Neuronal stem cell (in vitro differentiated cells): ENCODE measurements at regions not wholly inside any gene's neighbourhood (a gene's known extent, or its start where the extent isn't known, plus 50 kb on each side); places are given as distances from the start of the nearest gene placed in this dataset.

ENCODE experiments used
- DNase-seq: peaks from one replicate; pipeline ENCODE4 v3.0.0-alpha.2; 2013; ENCODE audit warnings: low spot score
- H2AFZ ChIP-seq: one replicate; pipeline ENCODE4 v1.6.1; 2013; ENCODE audit warnings: mild to moderate bottlenecking, low read length, inconsistent platforms
- H2AK5ac ChIP-seq: 2 replicates; pipeline ENCODE4 v1.6.1; 2013; ENCODE audit warnings: low read depth, mild to moderate bottlenecking, inconsistent platforms, low read length, moderate library complexity, mixed read lengths
- H2BK120ac ChIP-seq: 2 replicates; pipeline ENCODE4 v1.6.1; 2013; ENCODE audit warnings: low read depth, mild to moderate bottlenecking, inconsistent platforms, low read length, moderate library complexity, mixed read lengths
- H2BK12ac ChIP-seq: one replicate; pipeline ENCODE4 v1.6.1; 2013; ENCODE audit warnings: low read length, inconsistent platforms
- H2BK15ac ChIP-seq: 2 replicates; pipeline ENCODE4 v1.6.1; 2013; ENCODE audit warnings: mild to moderate bottlenecking, low read length, inconsistent platforms, mixed read lengths
- H2BK5ac ChIP-seq: one replicate; pipeline ENCODE4 v1.6.1; 2013; ENCODE audit warnings: inconsistent platforms, mild to moderate bottlenecking, low read length, moderate library complexity
- H3K14ac ChIP-seq: one replicate; pipeline ENCODE4 v1.6.1; 2013; ENCODE audit warnings: low read length, inconsistent platforms
- H3K18ac ChIP-seq: 2 replicates; pipeline ENCODE4 v1.6.1; 2013; ENCODE audit warnings: low read length, inconsistent platforms
- H3K23ac ChIP-seq: 2 replicates; pipeline ENCODE4 v1.6.1; 2013; ENCODE audit warnings: low read depth, mild to moderate bottlenecking, mixed read lengths, low read length, inconsistent platforms; ENCODE audit not compliant: poor library complexity
- H3K27ac ChIP-seq: replicated peaks from 3 replicates; pipeline ENCODE4 v1.5.1; 2013; ENCODE audit warnings: low read length, inconsistent platforms
- H3K27me3 ChIP-seq, 3 experiments: 2 replicates each; pipeline ENCODE4 v1.6.1; 2013; ENCODE audit warnings: low read length in 3 of 3, mild to moderate bottlenecking in 2 of 3, inconsistent platforms in 1 of 3, low read depth in 1 of 3, mixed read lengths in 1 of 3, moderate library complexity in 1 of 3; ENCODE audit not compliant: control insufficient read depth in 3 of 3, insufficient read depth in 3 of 3
- H3K36me3 ChIP-seq, 2 donors: replicated peaks in 1 of 2; 2 replicates each; pipeline ENCODE4 v1.6.1; 2013; ENCODE audit warnings: low read length in 2 of 2; ENCODE audit not compliant: control insufficient read depth in 2 of 2, insufficient read depth in 2 of 2
- H3K4ac ChIP-seq: 2 replicates; pipeline ENCODE4 v1.6.1; 2013; ENCODE audit warnings: inconsistent platforms, mild to moderate bottlenecking, low read length, moderate library complexity
- H3K4me1 ChIP-seq, 2 donors: 1 replicate in 1 of 2; 2 replicates in 1 of 2; pipeline ENCODE4 v1.6.1; 2013; ENCODE audit warnings: low read length in 2 of 2, low read depth in 1 of 2; ENCODE audit not compliant: control insufficient read depth in 2 of 2, insufficient read depth in 1 of 2
- H3K4me2 ChIP-seq: one replicate; pipeline ENCODE4 v1.6.1; 2013; ENCODE audit warnings: mild to moderate bottlenecking, low read length, inconsistent platforms; ENCODE audit not compliant: insufficient read depth, poor library complexity, severe bottlenecking
- H3K4me3 ChIP-seq, 2 donors: 2 replicates each; pipeline ENCODE4 v1.5.1; 2013; ENCODE audit warnings: low read length in 2 of 2, mild to moderate bottlenecking in 2 of 2, inconsistent platforms in 1 of 2, moderate library complexity in 1 of 2
- H3K79me1 ChIP-seq: one replicate; pipeline ENCODE4 v1.6.1; 2013; ENCODE audit warnings: low read depth, mild to moderate bottlenecking, inconsistent platforms, low read length, moderate library complexity
- H3K9ac ChIP-seq: one replicate; pipeline ENCODE4 v1.6.1; 2013; ENCODE audit warnings: mild to moderate bottlenecking, low read depth, low read length, inconsistent platforms; ENCODE audit not compliant: poor library complexity
- H3K9me3 ChIP-seq, 2 donors: replicated peaks in 1 of 2; 2 replicates each; pipeline versions ENCODE3 to v1.6.1; 2013; ENCODE audit warnings: low read length in 2 of 2, mild to moderate bottlenecking in 2 of 2, inconsistent platforms in 1 of 2, low read depth in 1 of 2, mixed read lengths in 1 of 2, moderate library complexity in 1 of 2; ENCODE audit not compliant: control insufficient read depth in 2 of 2, insufficient read depth in 1 of 2
- H4K8ac ChIP-seq: one replicate; pipeline ENCODE4 v1.6.1; 2013; ENCODE audit warnings: low read depth, mild to moderate bottlenecking, inconsistent platforms, low read length, moderate library complexity
- H4K91ac ChIP-seq: one replicate; pipeline ENCODE4 v1.6.1; 2013; ENCODE audit warnings: low read length, low read depth, mild to moderate bottlenecking, inconsistent platforms; ENCODE audit not compliant: poor library complexity
- WGBS, 2 donors: extraction: QIAGEN DNeasy Blood & Tissue Kit; methylation state at CpG; one replicate each; pipeline ENCODE4 v1.1.7; 2013; ENCODE audit warnings: missing lambda C conversion rate in 2 of 2, mixed read lengths in 1 of 2; ENCODE audit not compliant: insufficient read length in 2 of 2, insufficient replicate concordance in 1 of 2; ENCODE audit errors: extremely low coverage in 2 of 2; 5-methylcytosine and 5-hydroxymethylcytosine counted together

DNA sequence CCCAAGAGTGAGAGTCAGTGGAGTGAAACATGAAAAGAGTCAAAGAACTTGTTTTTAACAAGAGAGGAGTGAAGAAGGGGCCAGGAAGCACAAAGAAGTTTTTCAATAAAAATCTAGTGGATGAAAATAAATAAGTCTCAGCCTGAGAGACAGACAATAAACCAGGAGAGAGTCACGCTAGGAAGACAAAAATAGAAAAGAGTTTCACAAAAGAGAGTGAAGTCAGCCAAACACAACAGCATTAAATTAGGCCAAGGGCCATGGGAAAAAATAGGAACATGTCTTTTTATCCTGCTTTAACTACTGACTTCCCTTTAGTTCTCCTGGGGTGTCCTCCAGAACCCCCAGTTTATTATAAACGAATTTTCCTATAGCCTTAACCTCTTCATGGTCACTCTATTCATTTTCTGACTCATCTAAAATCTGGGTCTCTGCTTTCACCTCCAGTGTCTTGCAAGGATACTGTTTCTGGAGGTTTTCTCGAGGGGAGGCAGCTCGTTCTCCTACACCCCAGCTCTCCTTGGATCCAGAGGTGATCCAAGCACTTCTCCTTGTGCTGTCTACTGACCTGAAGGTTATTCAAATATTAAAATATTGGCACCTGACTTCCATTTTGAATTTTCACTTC is 571.5 kb upstream of the PPP2R3A start:
- Histone ChIP-seq H3K36me3 (no peaks in the 10 kb centered on the region), H3K18ac (no peak overlapping the region), H3K4me3 (no peak overlapping the region), H3K14ac (no peak overlapping the region), H2AK5ac (no peak overlapping the region), H3K23ac (no peak overlapping the region), H3K27ac (no peak overlapping the region), H3K4ac (no peak overlapping the region), H3K4me2 (no peak overlapping the region), H2BK15ac (no peak overlapping the region), H4K91ac (no peak overlapping the region), H2BK5ac (no peak overlapping the region), H2BK120ac (no peak overlapping the region), H3K9ac (no peak overlapping the region), H3K9me3 (peaks cover 0 to 7% of the 10 kb centered on the region in 2 donors), H2AFZ (no peak overlapping the region), H3K4me1 (peaks cover 0 to 2% of the 10 kb centered on the region in 2 donors), H3K79me1 (no peaks in the 10 kb centered on the region), H2BK12ac (no peak overlapping the region), H4K8ac (no peak overlapping the region), H3K27me3 (no peaks in the 10 kb centered on the region)
- no peak for DNase-seq
- WGBS, 2 donors, result no CpG with 5 or more reads among the region's 4 CpGs

DNA sequence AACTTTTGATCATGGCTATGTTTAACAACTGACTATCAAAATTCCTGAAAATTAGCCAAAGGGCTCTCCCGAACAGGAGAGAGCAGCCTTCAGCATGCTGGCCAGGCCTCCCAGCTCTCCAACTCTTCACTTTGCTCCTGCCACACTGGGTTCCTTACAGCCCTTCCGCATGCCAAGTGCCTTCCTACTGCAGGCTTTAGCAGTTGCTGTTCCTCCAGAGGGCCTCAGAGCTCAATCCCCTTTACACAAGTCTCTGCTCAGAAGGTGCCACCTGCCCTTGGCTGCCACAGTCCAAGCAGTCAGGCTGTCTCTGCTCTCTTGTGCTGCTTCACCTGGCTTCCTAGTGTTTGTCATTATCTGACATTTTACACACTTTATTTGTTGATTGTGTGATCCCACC is 553.1 kb upstream of the PPP2R3A start:
- Histone ChIP-seq H3K4ac (no peak overlapping the region), H2BK12ac (no peak overlapping the region), H3K9me3 (no peaks in the 10 kb centered on the region), H3K4me2 (no peak overlapping the region), H3K14ac (no peak overlapping the region), H4K91ac (no peak overlapping the region), H3K23ac (no peak overlapping the region), H2AFZ (no peak overlapping the region), H3K4me1 (peaks cover 0 to 5% of the 10 kb centered on the region in 2 donors), H2AK5ac (no peak overlapping the region), H3K18ac (no peak overlapping the region), H2BK15ac (no peak overlapping the region), H2BK5ac (no peak overlapping the region), H3K9ac (no peak overlapping the region), H2BK120ac (no peak overlapping the region), H4K8ac (no peak overlapping the region), H3K79me1 (no peaks in the 10 kb centered on the region), H3K27me3 (no peaks in the 10 kb centered on the region), H3K4me3 (no peak overlapping the region), H3K36me3 (no peaks in the 10 kb centered on the region), H3K27ac (no peak overlapping the region)
- WGBS, 2 donors, result no CpG with 5 or more reads among the region's 2 CpGs
- no peak for DNase-seq

DNA sequence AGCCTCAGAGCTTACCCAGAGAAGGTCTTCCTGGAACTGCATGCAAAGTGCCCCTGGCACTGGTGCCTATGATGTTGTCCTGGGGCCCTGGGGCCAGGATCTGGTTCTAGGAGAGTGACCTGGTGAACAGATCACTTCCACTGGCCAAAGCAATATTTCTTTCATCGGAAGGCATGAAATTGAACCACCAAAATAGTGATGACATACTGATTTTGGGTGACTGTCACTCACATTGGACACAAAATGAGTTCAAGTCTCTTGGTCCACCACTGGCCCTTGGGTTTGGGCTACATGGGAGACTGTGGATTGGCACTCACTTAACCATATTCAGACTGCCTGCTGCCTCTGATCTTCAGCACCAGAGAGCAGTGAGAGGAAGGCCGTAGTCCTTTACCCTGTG is 549.3 kb upstream of the PPP2R3A start:
- no peaks in the 10 kb centered on the region for H3K79me1 ChIP-seq
- no CpG with 5 or more reads among the region's 2 CpGs for WGBS, 2 donors

DNA sequence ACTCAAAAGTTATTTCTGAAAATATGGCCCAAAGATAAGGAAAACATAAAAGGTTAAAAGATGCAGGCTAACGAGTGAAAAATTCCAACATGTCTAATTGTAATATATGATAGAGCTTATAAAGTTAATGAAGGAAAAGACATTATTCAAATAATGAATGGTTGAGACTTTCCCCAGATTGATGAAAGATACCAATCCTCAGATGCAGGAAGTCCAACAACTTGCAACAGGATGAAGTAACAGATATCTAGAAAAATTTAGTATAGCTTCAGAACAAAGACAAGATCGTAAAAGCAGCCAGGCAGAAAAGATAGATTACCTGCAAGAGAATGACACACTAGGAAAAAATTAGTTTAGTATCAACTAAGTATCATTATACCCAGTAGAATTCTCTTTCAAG is 546.4 kb upstream of the PPP2R3A start:
- no peaks in the 10 kb centered on the region for H3K27me3 ChIP-seq
- H3K23ac ChIP-seq, result no peak overlapping the region
- H3K27ac ChIP-seq, result no peak overlapping the region
- no peak overlapping the region for H3K4ac ChIP-seq
- H3K14ac ChIP-seq, result no peak overlapping the region
- H3K79me1 ChIP-seq, result no peaks in the 10 kb centered on the region
- no peak overlapping the region for H3K18ac ChIP-seq
- H3K4me3 ChIP-seq, result no peak overlapping the region
- H2AK5ac ChIP-seq, result no peak overlapping the region
- H2BK12ac ChIP-seq, result no peak overlapping the region
- H3K9ac ChIP-seq, result no peak overlapping the region
- H3K4me2 ChIP-seq, result no peak overlapping the region
- no peaks in the 10 kb centered on the region for H3K9me3 ChIP-seq
- no peak overlapping the region for H2BK120ac ChIP-seq
- WGBS, 2 donors, result no CpG with 5 or more reads among the region's 2 CpGs
- no peak overlapping the region for H4K91ac ChIP-seq
- H3K4me1 ChIP-seq, result peaks cover 0 to 5% of the 10 kb centered on the region in 2 donors
- no peak overlapping the region for H2AFZ ChIP-seq
- H2BK15ac ChIP-seq, result no peak overlapping the region
- DNase-seq, result no peak
- no peaks in the 10 kb centered on the region for H3K36me3 ChIP-seq
- H2BK5ac ChIP-seq, result no peak overlapping the region
- H4K8ac ChIP-seq, result no peak overlapping the region

More for the DNA sequence above, 549.3 kb upstream of the PPP2R3A start:
- Histone ChIP-seq H3K4me3 (no peak overlapping the region), H3K9ac (no peak overlapping the region), H3K27me3 (no peaks in the 10 kb centered on the region), H2AK5ac (no peak overlapping the region), H3K36me3 (no peaks in the 10 kb centered on the region), H3K27ac (no peak overlapping the region), H3K23ac (no peak overlapping the region), H4K91ac (no peak overlapping the region), H2BK120ac (no peak overlapping the region), H2BK12ac (no peak overlapping the region), H3K18ac (no peak overlapping the region), H3K4me1 (peaks cover 0 to 5% of the 10 kb centered on the region in 2 donors), H2BK15ac (no peak overlapping the region), H2BK5ac (no peak overlapping the region), H2AFZ (no peak overlapping the region), H3K4ac (no peak overlapping the region), H4K8ac (no peak overlapping the region), H3K14ac (no peak overlapping the region), H3K9me3 (no peaks in the 10 kb centered on the region), H3K4me2 (no peak overlapping the region)
- DNase-seq, result no peak
